DMS 273 (cell line): ENCODE measurements at regions not wholly inside any gene's neighbourhood (a gene's known extent, or its start where the extent isn't known, plus 50 kb on each side); places are given as distances from the start of the nearest gene placed in this dataset.
A peak's percentile ranks its signal among the peaks of the same experiment; 100 is the strongest.

ENCODE experiments used
- DNase-seq: peaks from one replicate; lab custom pipeline; 2025; ENCODE audit not compliant: unreplicated experiment; lab: John Stamatoyannopoulos, UW

DNA sequence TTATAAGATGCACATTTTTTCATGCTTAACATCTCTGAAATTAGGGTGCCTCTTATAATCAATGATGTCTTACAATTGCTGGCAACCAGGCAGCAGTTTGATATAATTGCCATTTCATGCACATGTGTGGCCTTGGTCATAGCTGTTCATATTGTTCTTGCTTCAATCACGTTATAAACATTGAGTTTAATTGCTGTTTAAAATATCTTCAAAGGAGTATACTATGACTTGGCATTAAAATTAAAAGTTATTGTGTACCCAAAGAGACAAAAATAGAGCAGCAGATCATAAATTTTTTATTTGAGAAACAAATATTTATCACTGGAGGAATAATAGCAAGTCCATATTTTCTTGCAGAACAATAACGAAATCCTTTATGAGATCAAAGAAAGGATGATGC, 325.5 kb downstream of the LMX1A start:
- DNase-seq, result no peak

GRCh38 chr1:165025805-165026204, 330.7 kb downstream of the LMX1A start:
- no peak for DNase-seq

DNA sequence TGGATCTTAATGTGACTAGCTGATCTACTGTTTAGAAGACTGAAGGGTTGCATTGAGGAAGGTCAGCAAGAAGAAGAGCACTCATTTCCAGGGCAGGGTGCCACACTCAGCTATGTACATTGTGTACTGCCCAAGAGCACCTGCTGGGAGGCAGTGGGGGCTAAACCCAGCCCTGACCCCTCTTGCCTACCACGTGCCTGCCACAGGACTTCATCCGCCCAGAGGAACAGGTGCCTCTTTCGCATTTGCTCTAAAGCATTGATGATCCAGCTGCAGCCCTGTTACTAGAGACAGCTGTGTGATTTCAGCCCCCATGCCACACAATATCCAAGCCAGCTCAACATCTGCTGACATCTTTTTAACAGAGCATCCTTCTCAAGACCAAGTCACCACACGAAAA, 341.8 kb downstream of the LMX1A start:
- no peak for DNase-seq

- no peak for DNase-seq
Observed at GRCh38 chr1:165011991-165012531, 344.5 kb downstream of the LMX1A start.

- no peak for DNase-seq
Observed at GRCh38 chr1:165011186-165011585, 345.3 kb downstream of the LMX1A start.

GRCh38 chr1:165010418-165011070, 346.0 kb downstream of the LMX1A start:
- DNase-seq, result no peak

GRCh38 chr1:165006831-165007230, 349.7 kb downstream of the LMX1A start:
- no peak for DNase-seq

GRCh38 chr1:164999146-164999545, 357.4 kb downstream of the LMX1A start:
- DNase-seq, result no peak

GRCh38 chr1:164991763-164992314, 364.7 kb downstream of the LMX1A start:
- no peak for DNase-seq

- no peak for DNase-seq
Observed at GRCh38 chr1:164983023-164983650, 373.4 kb downstream of the LMX1A start.

- DNase-seq, result no peak
Observed at GRCh38 chr1:164982545-164982944, 374.0 kb downstream of the LMX1A start.

GRCh38 chr1:164977561-164977960, 379.0 kb downstream of the LMX1A start:
- DNase-seq, result no peak

- peak; percentile 14 for DNase-seq
Observed at GRCh38 chr1:164971921-164972415, 384.5 kb downstream of the LMX1A start.

DNA sequence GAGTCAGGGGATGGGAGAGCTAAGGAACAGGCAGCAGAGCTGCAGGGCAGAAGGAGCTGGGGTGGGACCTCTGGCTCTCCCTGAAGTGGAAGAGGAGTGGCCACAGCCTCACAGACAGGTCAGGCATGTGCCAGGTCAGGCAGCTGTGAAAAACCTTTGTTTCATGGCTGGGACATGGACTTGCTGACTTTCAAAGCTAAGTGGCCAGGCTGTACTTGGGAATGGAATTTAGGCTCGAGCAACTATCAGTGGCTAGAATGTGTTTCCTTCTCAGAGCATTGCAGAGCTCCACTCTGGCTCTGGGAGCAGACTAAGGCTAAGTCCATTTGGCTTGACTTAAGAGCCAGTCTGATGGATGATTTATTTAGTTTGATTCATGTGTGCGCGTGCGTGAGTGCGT, 385.1 kb downstream of the LMX1A start:
- no peak for DNase-seq

- no peak for DNase-seq
Observed at GRCh38 chr1:164969253-164969652, 387.3 kb downstream of the LMX1A start.

DNA sequence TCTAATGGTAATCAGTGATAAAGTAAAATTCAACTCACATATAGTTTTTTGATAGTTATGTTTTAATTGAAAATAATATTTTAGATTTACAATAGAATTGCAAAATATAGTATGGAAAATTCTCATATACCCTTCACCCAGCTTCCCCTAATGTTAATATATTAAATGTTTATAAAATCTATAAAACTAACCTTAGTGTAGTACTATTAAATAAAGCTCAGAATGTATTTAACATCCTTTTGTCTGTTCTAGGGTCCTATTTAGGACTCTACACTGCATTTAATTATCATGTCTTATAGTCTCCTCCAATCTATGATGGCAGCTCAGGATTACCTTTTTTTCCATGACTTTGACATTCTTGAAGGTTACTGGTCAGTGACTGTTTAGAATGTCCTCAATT, 389.2 kb downstream of the LMX1A start:
- no peak for DNase-seq

GRCh38 chr1:164961715-164962114, 394.8 kb downstream of the LMX1A start:
- no peak for DNase-seq

DNA sequence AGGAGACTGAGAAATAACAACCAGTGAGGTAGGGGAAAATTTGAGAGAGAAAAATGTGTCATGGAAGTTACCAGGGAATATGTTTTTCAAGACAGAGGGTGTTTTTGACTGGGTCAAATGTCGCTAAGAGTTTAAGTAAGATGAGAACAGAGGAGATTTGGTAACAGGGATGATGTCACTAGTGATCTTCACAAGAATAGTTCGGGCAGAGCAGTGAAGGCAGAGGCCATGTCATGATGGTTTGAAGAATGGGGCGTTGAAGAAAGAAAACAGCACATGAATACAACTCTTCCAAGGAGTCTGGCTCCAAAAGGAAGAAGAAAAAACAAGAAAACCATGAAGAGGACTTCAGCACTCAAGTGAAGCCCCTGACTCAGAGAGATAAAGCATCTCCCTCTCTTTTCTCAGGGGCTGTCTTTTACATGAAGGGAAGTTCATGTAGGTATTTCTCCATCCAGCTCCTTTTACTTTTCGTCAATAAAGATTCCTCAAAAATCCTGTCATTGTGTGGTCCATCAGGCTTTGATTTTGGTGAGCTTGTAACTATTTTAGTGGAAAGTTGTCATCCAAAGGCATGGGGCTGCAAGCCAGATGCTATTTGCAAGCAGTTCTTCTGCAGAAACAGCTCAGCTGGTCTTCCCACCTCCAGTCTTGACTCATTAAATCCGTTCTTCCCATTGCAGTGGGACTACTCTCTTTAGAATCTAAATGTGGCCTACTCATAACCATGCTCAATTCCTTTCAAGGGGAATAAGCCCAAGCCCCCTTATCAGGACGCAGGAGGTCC, 397.3 kb downstream of the LMX1A start:
- DNase-seq, result no peak

- peak; percentile 6 for DNase-seq
Observed at GRCh38 chr1:164953815-164954214, 394.8 kb downstream of the PBX1 start.

GRCh38 chr1:164953098-164953497, 394.1 kb downstream of the PBX1 start:
- DNase-seq, result peak; percentile 12

DNA sequence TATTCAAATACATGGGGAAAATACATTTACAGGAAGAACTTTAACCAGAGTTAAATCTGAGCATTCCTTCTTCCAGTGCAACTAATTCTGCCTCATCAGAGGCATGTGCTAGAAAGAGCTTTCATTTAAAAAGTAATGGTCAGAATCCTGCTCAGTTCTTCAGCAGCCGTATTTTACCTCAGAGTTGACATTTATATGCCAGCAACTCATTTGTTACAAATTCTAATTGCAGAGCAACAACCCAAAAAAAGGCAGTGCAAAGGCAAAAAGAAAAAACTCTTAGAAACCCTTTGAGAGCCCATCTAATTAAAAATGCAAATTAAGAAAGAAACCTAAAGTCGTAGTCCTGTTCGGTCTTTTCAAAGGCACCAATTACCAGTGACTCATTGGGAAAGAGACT, 392.5 kb downstream of the PBX1 start:
- DNase-seq, result no peak
